Thyroid gland (tissue), 4 donors: ENCODE measurements at regions not wholly inside any gene's neighbourhood (a gene's known extent, or its start where the extent isn't known, plus 50 kb on each side); places are given as distances from the start of the nearest gene placed in this dataset.

Source experiments
- DNase-seq, 2 donors: peaks; one replicate each; pipeline ENCODE4 v3.0.0-alpha.2; 2019
- H3K27ac ChIP-seq, 3 donors: fragments of 200-600 bp; sonication (generic); 1 replicate in 2 of 3; 2 replicates in 1 of 3; pipeline ENCODE4 v1.5.1; 2016 to 2019; ENCODE audit warnings: mild to moderate bottlenecking in 1 of 3, moderate library complexity in 1 of 3
- H3K27me3 ChIP-seq: fragments of 200-600 bp; sonication (generic); one replicate; pipeline ENCODE4 v1.5.1; 2019
- H3K36me3 ChIP-seq, 2 donors: fragments of 200-600 bp; sonication (generic); one replicate each; pipeline ENCODE4 v1.5.1; 2016 to 2019
- H3K4me1 ChIP-seq, 2 donors: fragments of 200-600 bp; sonication (generic); one replicate each; pipeline ENCODE4 v1.5.1; 2017 to 2019
- H3K4me3 ChIP-seq, 3 donors: fragments of 200-600 bp; sonication (generic); replicated peaks in 1 of 3; 1 replicate in 2 of 3; 2 replicates in 1 of 3; pipeline ENCODE4 v1.5.1; 2016; ENCODE audit warnings: mild to moderate bottlenecking in 1 of 3
- H3K9me3 ChIP-seq: fragments of 200-600 bp; sonication (generic); one replicate; pipeline ENCODE4 v1.5.1; 2017
- CTCF ChIP-seq, 6 experiments: fragments of 200-600 bp in 3 of 6; fragments of 450-650 bp in 3 of 6; sonication (generic) in 3 of 6; IDR thresholded peaks; one replicate each; pipeline ENCODE4 v1.5.1; 2016 to 2019; ENCODE audit warnings: antibody characterized with exemption in 6 of 6, mild to moderate bottlenecking in 2 of 6, inconsistent platforms in 1 of 6, moderate library complexity in 1 of 6
- POLR2A ChIP-seq, 2 donors: fragments of 450-650 bp; IDR thresholded peaks; one replicate each; pipeline ENCODE4 v1.6.1; 2017; ENCODE audit warnings: antibody characterized with exemption in 2 of 2, mild to moderate bottlenecking in 2 of 2, moderate library complexity in 1 of 2
- WGBS, 2 donors: methylation state at CpG; one replicate each; pipeline ENCODE4 v1.1.5; 2017; 5-methylcytosine and 5-hydroxymethylcytosine counted together
- intact Hi-C: fragments of 100-400 bp; cut with DNase I; formaldehyde crosslinking; loops from one replicate; pipeline ENCODE4 v1.15.1; 2023

GRCh38 chr1:14238472-14239307 is 359.8 kb upstream of the KAZN start:
- H3K36me3 ChIP-seq: no peaks in the 10 kb centered on the region
- H3K4me1 ChIP-seq: no peaks in the 10 kb centered on the region
- H3K27me3 ChIP-seq: no peaks in the 10 kb centered on the region
- no peak overlapping the region for H3K27ac ChIP-seq
- H3K4me3 ChIP-seq: no peak overlapping the region
- DNase-seq: peak; percentile 25 to 29
- H3K9me3 ChIP-seq: no peaks in the 10 kb centered on the region
- intact Hi-C loops: no loop called here
- TF ChIP-seq POLR2A (IDR thresholded peaks at IDR 0.05) (no peak), CTCF (IDR thresholded peaks at IDR 0.05) (no peak)
- WGBS, 2 donors: 58 to 86% methylated on average over 9 of the region's 9 CpGs

GRCh38 chr1:14240265-14240664 is 358.2 kb upstream of the KAZN start:
- TF ChIP-seq POLR2A (IDR thresholded peaks at IDR 0.05): no peak
- TF ChIP-seq CTCF (IDR thresholded peaks at IDR 0.05): no peak
- 92 to 95% methylated on average over 3 of the region's 3 CpGs for WGBS, 2 donors
- H3K4me3 ChIP-seq: no peak overlapping the region
- H3K4me1 ChIP-seq: no peaks in the 10 kb centered on the region
- no peak for DNase-seq
- intact Hi-C loops: no loop called here
- no peaks in the 10 kb centered on the region for H3K9me3 ChIP-seq
- no peak overlapping the region for H3K27ac ChIP-seq
- H3K36me3 ChIP-seq: no peaks in the 10 kb centered on the region
- H3K27me3 ChIP-seq: no peaks in the 10 kb centered on the region

- intact Hi-C loops: no loop called here
- H3K27me3 ChIP-seq: no peaks in the 10 kb centered on the region
- no peak for DNase-seq
- H3K36me3 ChIP-seq: no peaks in the 10 kb centered on the region
- no peaks in the 10 kb centered on the region for H3K9me3 ChIP-seq
- TF ChIP-seq CTCF (IDR thresholded peaks at IDR 0.05) (no peak), POLR2A (IDR thresholded peaks at IDR 0.05) (no peak)
- H3K27ac ChIP-seq: no peak overlapping the region
- H3K4me3 ChIP-seq: no peak overlapping the region
- no peaks in the 10 kb centered on the region for H3K4me1 ChIP-seq
- 84 to 92% methylated on average over 3 of the region's 3 CpGs for WGBS, 2 donors
These were observed 356.4 kb upstream of the KAZN start for GRCh38 chr1:14242123-14242522.

- no peak overlapping the region for H3K27ac ChIP-seq
- H3K27me3 ChIP-seq: no peaks in the 10 kb centered on the region
These were observed 355.6 kb upstream of the KAZN start for GRCh38 chr1:14242870-14243269.

More at GRCh38 chr1:14242870-14243269, 355.6 kb upstream of the KAZN start:
- intact Hi-C loops: no loop called here
- H3K36me3 ChIP-seq: no peaks in the 10 kb centered on the region
- WGBS, 2 donors: 78 to 79% methylated on average over 8 of the region's 8 CpGs
- no peaks in the 10 kb centered on the region for H3K4me1 ChIP-seq
- H3K4me3 ChIP-seq: no peak overlapping the region
- no peaks in the 10 kb centered on the region for H3K9me3 ChIP-seq
- TF ChIP-seq POLR2A (IDR thresholded peaks at IDR 0.05) (no peak), CTCF (IDR thresholded peaks at IDR 0.05) (no peak)
- no peak for DNase-seq
